SHP77 treated with DMSO at 0.1 percent for 48 hours (cell line): ENCODE measurements at regions not wholly inside any gene's neighbourhood (a gene's known extent, or its start where the extent isn't known, plus 50 kb on each side); places are given as distances from the start of the nearest gene placed in this dataset.
"Not testable (repeated sequence)": the region's sequence is repeated elsewhere in the genome, so short reads cannot be mapped to it uniquely, and the experiment has no call there.

Experiments
- DNase-seq: peaks from one replicate; lab custom pipeline; 2025; lab: John Stamatoyannopoulos, UW

- DNase-seq: no peak
Observed at GRCh38 chr1:112818990-112819689, 104.0 kb upstream of the PPM1J start.

GRCh38 chr1:112817555-112818373 is 102.6 kb upstream of the PPM1J start:
- no peak for DNase-seq

GRCh38 chr1:112815376-112815775 is 100.2 kb upstream of the PPM1J start:
- DNase-seq: no peak

GRCh38 chr1:112814645-112815044 is 99.5 kb upstream of the PPM1J start:
- DNase-seq: not testable (repeated sequence)

- DNase-seq: peak; percentile 31
Observed at GRCh38 chr1:112808861-112809684, 93.9 kb upstream of the PPM1J start.

- no peak for DNase-seq
Observed at GRCh38 chr1:112807999-112808398, 92.9 kb upstream of the PPM1J start.

- DNase-seq: no peak
Observed at GRCh38 chr1:112807117-112807516, 92.0 kb upstream of the PPM1J start.

GRCh38 chr1:112806090-112806642 is 91.0 kb upstream of the PPM1J start:
- DNase-seq: no peak

- DNase-seq: no peak
Observed at GRCh38 chr1:112805155-112805853, 90.2 kb upstream of the PPM1J start.

GRCh38 chr1:112803906-112804762 is 89.0 kb upstream of the PPM1J start:
- peak; percentile 22 for DNase-seq

- no peak for DNase-seq
Observed at GRCh38 chr1:112800289-112800688, 85.2 kb upstream of the PPM1J start.

GRCh38 chr1:112798292-112798691 is 83.2 kb upstream of the PPM1J start:
- no peak for DNase-seq

GRCh38 chr1:112797224-112797623 is 82.1 kb upstream of the PPM1J start:
- DNase-seq: no peak

GRCh38 chr1:112794654-112795239 is 79.6 kb upstream of the PPM1J start:
- DNase-seq: no peak

GRCh38 chr1:112793631-112794565 is 78.8 kb upstream of the PPM1J start:
- no peak for DNase-seq

- DNase-seq: no peak
Observed at GRCh38 chr1:112791723-112792104, 76.6 kb upstream of the PPM1J start.

- DNase-seq: no peak
Observed at GRCh38 chr1:112790920-112791722, 76.0 kb upstream of the PPM1J start.

GRCh38 chr1:112788561-112788960 is 73.4 kb upstream of the PPM1J start:
- no peak for DNase-seq
